DMS153 treated with DMSO at 0.1 percent for 48 hours (cell line): ENCODE measurements at regions not wholly inside any gene's neighbourhood (a gene's known extent, or its start where the extent isn't known, plus 50 kb on each side); places are given as distances from the start of the nearest gene placed in this dataset.
"Not testable (repeated sequence)": the region's sequence is repeated elsewhere in the genome, so short reads cannot be mapped to it uniquely, and the experiment has no call there.

Experiments
- DNase-seq: peaks from one replicate; lab custom pipeline; 2025; ENCODE audit not compliant: unreplicated experiment; lab: John Stamatoyannopoulos, UW

DNA sequence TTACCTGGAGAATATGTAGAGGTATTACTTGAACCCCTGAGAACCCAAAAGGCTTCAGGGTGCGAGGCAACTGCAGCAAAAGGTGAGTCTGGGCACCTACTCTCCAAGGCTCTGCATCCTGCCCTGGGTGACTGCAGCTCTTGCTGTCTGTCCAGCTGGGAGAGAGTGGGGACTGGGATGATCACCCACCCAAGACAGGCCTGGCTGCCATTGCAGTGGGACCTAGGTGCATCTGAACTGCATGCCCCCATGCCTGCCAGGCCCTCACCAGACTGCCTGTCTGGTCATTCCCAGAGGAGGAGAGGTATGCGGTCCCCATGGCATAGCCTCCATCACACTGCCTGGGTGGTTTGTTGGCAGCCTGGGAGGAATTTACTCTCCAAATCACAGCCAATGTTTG, 563.9 kb downstream of the TFAP2A start:
- no peak for DNase-seq

DNA sequence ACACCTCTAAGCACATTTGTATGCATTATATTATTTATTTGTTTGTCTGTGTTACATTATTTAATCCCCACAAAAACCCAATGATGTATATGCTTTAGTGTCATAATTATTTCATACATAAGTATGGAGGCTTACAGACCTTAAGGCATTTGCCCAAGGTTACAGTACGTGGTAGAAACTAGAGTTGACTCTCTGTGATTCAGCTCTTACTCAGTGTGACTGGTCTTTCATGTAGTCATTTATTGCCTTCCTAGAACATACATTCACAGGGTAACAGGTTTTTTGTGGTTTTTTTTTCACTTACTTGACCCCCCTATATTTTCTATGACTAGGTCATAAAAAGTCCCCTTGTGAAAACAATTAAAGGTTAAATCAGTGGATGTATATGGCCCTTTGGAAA, 566.8 kb downstream of the TFAP2A start:
- no peak for DNase-seq

DNA sequence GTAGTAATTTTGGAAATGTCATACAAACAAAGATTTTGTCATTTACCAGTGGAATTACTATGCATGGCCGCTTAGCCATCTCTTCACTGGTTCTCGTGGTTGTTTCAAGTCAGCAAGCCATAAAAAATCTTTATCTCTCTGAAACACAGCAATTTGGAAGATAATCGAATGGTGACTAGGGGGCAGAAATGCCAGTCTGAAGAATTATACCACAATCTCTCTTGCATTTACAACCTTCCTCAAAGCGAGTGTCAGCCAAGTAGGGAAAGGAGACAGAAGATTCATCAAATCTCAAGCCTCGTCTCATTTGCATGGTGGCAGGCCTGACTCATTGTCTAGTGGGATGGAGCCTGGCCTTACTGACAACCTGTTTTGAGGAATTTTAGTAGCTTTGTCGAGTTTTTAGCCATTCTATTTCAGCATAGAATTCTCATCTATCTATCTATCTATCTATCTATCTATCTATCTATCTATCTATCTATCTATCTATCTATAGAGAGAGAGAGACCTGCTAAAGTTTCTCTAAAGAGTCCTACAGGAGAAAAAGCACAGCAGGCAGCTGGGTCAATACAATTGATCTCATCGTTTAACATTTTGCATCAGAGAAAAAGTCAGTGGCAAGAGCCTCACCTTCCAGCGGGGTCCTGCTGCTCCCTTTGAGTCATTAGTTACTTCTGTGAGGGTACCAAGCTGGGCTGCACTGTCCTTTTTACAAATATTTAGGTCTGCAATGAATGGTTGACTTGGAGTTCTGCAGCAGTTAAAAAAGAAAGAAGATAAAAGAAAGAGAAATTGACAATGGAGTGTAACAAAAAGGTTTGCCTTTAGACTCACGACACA, 572.8 kb downstream of the TFAP2A start:
- no peak for DNase-seq

DNA sequence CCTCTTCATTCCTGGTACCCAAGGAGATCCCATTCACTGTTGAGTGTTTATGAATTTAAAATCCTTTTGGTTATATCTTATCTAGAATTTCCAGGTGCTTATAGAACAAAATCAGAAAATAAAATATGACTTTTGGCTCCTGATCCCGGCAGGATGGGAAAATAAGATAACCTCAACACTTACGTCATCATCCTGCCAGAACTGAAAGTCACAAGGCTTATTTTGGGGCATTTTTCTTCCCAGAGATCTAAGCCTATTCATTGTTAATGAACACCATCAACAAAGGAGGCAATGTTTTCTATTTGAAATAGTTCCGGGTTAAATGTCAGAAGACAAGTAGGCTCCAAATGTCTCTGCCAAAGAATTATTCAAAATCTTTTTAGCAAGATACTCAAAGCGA, 580.6 kb downstream of the TFAP2A start:
- DNase-seq: no peak

DNA sequence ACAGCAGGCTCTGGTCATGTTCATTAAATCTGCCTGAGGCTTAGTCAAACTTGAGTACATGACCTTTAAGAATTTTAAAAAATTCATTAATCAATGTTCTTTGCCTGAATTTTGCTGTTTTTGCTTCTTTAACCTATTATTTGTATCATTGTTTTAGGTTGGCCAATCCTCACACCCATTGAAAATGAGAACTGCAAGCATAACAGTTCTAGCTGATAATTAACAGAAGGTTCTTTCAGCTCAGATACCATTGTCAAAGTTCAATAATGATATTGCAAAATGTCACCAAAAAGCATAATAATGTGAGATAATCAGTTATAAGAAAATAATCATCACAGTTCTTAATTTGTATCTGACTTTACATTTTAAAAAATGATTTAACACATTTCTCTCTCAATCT, 583.1 kb downstream of the TFAP2A start:
- no peak for DNase-seq

DNA sequence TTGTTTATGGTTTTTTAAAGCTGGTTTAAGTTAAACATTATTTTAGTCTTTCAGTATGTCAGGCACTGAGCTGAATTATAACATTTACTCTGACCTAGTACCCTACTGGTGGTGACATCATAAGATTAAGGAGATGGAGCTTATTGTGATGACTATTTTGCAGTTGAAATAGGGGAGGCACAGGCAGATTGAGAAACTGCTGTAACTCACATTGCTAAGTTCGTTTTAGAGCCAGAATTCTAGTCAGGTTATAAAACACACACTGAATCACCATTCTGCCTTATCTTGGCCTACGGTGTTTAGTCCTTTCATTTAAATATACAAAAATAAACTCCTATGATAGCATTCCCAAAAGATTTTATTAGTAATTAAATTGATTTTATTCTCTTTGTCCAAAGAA, 584.1 kb downstream of the TFAP2A start:
- DNase-seq: no peak

DNA sequence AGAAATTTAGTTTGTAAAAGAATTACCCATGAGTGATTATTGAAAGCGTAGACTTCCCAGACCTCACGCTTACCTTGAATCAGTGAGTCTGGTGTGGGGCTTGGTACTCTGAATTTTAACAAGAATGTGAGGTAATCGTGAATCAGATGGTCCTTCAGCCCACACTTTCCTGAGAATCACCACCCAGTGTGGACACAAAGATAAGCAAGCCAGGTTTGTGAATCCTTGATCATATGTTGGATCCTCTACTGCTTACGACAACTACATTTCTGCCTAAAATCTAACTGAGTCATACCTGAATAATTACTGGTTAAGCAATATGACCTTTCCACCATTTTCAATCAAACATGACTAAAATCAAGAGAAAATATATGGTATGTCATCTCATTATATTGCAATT, 589.3 kb downstream of the TFAP2A start:
- no peak for DNase-seq

DNA sequence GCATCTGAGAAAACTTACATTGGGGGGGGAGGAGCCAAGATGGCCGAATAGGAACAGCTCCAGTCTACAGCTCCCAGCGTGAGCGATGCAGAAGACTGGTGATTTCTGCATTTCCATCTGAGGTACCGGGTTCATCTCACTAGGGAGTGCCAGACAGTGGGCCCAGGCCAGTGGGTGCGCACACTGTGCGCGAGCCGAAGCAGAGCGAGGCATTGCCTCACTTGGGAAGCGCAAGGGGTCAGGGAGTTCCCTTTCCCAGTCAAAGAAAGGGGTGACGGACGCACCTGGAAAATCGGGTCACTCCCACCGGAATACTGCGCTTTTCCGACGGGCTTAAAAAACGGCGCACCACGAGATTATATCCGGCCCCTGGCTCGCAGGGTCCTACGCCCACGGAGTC, 604.1 kb downstream of the TFAP2A start:
- DNase-seq: not testable (repeated sequence)

DNA sequence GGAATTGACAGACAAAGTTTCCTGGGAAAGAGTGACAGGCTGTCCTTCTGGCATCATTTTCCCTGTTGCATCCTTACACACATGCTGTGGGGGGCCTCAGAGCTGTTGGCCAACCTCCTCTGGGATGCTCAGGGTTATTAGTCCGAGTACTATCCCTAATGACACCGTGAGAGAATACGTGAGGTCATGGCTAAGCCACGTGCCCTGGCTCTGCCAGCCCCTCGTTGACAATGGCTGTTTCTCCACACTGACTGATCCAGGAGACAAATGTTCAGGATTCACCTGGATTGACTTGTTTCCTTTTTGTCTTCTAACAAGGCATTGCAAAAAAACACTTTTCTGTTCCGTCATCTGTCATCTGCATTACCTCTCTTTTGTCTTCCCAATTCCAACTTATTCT, 604.6 kb downstream of the TFAP2A start:
- DNase-seq: no peak

DNA sequence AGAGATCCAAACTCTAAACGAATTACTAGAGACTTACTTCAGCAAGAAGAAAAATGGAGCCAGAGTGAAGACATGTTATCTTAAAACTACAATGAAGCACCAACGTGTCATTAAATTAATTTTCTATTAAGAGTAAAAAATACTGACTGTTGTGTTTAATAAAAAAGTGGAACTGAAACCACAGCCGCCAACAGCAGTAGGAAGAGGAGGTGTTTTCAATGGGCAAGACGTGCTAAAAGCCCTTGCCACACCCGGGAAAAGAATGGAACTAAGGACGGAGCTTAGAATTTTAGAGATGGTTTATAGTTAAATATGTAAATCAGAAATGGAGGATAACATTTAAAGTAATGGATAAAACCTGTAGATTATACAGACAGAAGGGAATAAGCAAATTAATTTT, 608.7 kb downstream of the TFAP2A start:
- DNase-seq: no peak

DNA sequence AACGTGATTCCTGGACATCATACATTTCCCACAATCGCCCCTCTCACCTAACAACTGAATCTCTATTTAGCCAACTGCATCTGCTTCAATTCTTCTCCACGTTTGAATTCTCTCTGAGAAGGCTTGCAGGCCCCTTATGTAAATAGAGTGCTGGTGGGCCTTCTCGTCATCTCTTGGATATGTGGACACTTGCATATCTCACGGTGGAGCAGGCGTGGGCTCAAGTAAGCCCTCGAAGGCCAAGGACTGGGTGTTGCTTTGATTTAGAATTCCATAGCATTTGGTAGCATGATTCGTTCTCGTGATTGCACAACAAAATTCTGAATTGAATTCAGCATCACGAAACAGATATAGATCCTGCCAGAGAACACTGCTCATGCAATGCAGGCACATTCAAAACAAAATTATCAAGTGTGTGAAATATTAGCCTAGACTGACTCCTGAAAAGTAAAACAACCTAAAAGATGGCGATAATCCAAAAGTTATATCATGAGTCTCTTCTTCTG, 613.6 kb downstream of the TFAP2A start:
- DNase-seq: no peak

DNA sequence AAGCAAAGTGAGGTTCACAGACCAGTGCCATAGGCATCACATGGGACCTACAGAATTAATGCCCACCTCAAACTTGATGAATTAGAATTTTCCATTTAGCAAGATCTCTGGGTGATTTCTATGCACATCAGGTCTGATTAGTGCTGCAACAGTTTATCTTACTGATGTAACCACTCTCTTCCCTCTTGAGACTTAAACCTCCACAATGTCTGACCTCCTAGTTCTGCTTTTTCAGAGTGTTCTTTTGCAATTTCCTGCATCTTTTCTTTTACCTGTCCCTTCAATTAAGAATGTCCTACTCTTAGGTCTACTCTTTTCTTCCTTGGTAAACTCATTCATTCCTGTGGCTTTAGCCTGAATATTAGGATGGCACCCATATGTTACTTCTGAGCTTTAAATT, 615.3 kb downstream of the TFAP2A start:
- no peak for DNase-seq

DNA sequence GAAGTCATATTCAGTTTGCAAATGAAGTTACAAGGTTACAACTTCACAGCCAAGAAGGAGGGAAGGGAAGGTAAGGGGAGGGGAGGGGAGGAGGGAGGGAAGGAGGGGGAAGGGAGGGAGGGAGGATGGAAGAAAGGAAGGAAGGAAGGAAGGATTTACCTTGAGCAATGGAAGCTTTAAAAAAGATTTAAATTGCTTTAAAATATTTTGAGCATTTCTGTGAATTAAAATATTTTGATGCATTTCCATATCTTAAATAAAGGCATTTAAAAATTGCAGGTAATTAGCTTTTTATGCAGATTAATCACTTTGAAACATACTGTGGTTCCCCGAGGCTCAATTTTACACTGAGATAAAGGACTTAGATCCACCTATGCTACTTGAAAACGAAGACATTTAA, 618.0 kb downstream of the TFAP2A start:
- DNase-seq: no peak

DNA sequence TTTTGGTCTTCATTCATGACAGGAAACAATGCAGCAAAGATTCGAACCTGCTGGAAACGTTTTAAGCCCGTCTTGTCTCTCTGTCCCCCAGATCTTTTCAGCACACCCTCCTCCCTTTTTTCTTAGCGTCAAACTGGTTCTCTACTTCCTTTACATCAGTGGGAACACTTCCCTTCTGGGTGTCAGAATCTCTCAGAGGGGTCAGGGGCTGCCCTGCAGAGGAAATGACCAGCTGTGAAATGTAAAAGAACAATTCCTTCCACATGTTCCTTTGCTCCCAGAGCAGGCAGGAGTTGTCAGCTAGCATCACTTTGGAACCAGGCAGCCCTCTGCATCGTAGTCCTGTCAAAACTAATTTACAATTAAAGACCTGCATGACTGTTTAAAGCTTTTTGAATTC, 619.0 kb downstream of the TFAP2A start:
- no peak for DNase-seq

DNA sequence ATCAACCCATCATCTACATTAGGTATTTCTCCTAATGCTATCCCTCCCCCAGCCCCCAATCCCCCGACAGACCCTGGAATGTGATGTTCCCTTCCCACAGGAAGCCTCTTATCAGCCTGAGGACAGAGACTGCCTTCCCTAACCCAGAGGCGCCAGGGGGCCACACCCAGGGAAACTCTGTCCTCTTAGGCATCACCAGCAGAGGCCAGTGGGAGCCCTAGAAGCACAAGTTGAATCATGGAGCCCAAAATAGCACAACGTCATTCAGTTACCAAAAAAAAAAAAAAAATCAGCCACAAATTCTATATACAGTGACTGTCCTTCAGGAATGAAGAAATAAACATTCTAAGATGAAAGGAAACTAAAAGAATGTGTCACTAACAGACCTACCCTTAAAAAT, 625.7 kb downstream of the TFAP2A start:
- DNase-seq: no peak

DNA sequence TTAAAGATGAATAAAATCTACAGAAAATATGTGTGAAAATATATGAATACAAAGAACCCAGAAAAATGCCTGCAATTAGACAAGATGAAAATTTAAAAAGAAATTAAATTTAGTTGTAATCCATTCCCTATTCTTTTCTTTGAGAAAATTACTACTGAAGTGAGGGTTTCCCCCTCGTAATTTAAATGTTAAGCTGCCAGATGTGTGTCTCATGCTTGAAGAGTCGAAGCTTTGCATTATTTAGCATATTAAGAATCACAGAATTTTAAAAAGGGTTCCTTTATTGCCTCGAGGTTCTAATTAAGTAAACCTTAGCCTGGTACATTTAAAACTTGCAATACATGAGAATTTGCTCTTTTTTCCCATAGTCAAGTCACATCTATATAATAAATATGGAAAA, 630.1 kb downstream of the TFAP2A start:
- no peak for DNase-seq

DNA sequence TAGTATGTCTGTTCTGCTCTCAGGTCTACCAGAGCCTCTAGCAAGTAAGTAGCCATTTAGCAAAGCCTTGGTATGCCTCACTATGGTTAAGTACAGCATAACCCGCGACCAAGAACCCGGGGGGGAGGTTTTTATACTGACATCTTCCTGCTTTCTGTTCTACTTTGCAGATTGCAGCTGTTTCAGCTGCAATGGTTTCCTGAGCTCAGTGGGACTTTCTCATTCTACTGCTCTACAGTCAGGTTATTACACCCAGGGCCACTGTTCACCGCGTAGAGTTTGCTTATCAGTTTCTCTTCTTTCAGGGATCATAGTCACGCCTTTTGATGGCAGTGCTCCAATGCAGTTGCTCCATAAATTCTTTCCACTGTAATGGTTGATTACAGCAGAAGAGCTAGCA, 631.3 kb downstream of the TFAP2A start:
- no peak for DNase-seq

DNA sequence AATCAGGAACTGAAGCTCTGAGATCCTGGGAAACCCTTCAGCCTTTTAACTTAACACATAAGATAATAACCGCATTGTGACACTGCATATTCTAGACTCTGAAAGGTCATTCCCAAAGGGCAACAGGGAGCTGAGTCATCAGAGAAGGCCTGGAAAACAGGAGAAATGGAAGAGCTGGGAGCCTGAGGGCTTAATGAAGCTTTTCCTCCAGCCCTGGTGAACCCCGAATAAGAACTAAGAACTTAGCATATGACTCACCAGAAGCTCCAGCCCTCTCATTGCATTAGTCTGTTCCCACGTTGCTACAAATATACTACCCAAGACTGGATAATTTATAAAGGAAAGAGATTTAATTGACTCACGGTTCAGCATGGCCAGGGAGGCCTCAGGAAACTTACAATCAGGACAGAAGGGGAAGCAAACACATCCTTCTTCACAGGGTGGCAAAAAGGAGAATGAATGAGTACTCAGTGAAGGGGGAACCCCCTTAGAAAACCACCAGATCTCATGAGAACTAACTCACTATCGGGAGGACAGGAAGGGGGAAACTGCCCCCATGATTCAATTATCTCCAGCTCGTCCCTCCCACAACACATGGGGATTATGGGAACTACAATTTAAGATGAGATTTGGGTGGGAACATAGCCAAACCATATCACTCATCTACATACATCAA, 648.5 kb downstream of the TFAP2A start:
- DNase-seq: no peak

DNA sequence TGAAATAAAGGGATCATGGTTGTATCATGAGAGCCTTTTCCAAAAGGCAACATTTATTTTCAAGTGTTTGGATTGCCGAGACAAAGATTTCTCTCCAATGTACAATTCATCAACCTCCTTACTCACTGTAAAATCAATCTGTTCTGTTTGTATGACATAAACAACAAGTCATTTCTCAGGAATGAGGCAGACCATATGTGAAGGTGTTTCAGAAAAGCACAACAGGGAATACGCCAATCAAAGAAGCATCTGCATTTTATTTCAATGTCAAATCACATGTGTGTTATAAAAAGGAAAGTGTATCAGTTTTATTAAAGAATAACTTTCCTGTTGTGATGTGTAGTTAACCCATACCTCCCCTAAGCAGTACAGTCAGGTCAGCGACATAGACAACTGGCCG, 653.7 kb downstream of the TFAP2A start:
- DNase-seq: no peak

DNA sequence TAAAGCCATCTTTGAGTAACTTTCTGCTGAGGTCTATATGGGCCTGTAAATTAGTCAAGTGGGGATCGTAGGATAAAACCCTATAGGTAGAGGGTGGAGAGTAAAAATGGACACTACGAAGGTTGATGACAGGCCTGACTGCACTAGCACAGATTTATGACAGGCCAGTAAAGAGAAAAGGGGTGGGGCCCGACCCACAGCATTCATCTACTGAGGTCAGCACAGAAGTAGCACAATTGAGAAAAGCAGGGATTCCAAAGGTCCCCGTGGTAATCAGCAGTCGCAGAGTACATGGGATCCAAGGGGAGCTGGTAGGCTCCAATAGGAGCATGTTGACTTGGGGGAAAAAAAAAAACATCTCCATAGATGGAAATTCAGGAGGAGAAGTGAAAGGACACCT, 660.4 kb downstream of the TFAP2A start:
- DNase-seq: no peak

DNA sequence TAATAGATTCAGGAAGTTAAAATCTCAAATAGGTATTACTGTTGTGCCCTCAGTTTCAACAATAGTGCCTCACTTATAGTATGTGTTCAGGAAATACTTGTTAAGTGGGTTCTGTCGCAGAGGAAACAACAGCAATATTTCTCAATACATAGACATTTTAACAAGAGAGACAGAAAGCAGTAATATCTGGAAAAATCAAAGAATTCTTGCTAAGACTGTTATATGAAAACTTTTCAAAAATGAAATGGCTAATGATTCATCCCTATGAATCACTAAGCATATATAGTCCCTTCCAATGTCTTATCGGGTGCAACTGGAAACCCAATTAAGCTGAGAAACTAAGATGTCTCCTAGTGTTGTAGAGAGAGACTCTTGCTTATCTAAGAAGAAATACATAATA, 668.9 kb downstream of the TFAP2A start:
- DNase-seq: no peak

DNA sequence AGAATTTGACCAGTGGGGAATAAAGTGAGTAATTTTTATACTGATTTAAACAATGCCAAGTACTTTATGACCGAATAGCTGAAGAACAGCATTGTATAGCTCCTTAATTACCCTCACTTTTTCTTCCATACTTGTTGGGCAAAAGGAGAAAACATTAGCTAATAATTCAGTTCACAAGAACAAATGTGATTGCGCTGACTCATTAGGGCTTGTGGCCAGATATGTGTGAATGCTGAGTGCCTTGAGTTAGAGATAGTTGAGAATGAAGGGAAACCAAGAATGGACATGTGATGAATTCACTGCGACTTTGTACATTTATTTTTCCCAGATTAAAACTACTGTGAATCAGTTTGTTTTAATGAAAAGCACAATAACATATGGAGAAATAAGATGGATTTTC, 669.4 kb downstream of the TFAP2A start:
- DNase-seq: no peak

DNA sequence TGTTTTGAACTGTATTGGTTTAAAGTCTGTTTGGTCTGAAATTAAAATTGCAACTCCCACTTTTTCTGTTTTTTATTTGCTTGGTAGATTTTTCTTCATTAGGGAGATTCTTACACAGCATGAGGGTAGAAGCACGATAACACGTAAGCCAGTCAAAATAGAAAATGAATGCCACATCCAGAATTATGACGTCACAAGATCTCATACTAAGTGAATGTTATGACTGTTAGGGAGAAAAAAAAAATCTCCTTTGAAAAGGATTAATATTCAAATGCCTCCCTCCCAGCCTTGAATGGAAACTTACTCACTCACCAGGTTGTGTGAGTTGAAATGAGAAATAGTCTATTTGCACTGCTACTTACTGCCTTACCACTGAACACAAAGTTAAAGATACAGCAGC, 670.8 kb downstream of the TFAP2A start:
- no peak for DNase-seq
